Mucosa of descending colon (tissue), 3 donors: ENCODE measurements at regions not wholly inside any gene's neighbourhood (a gene's known extent, or its start where the extent isn't known, plus 50 kb on each side); places are given as distances from the start of the nearest gene placed in this dataset.
"Not testable (repeated sequence)": the region's sequence is repeated elsewhere in the genome, so short reads cannot be mapped to it uniquely, and the experiment has no call there.

Experiments used
- ATAC-seq: fragments of 200-7000 bp; cut with Tn5 transposase; one replicate; pipeline ENCODE4 v1.9.1; 2020; ENCODE audit warnings: mild to moderate bottlenecking, moderate library complexity
- DNase-seq, 3 donors: peaks; one replicate each; pipeline ENCODE4 v3.0.0-alpha.2; 2020
- H3K36me3 ChIP-seq: fragments of 200-600 bp; one replicate; pipeline ENCODE4 v1.8.0; 2021; ENCODE audit warnings: low read depth, mild to moderate bottlenecking
- H3K4me1 ChIP-seq: fragments of 200-600 bp; one replicate; pipeline ENCODE4 v1.8.0; 2021; ENCODE audit warnings: low read depth, mild to moderate bottlenecking
- H3K4me3 ChIP-seq: fragments of 200-600 bp; one replicate; pipeline ENCODE4 v1.8.0; 2021; ENCODE audit warnings: mild to moderate bottlenecking
- H3K9me3 ChIP-seq: fragments of 200-600 bp; one replicate; pipeline ENCODE4 v1.8.0; 2021; ENCODE audit warnings: mild to moderate bottlenecking
- intact Hi-C, 2 donors: fragments of 100-400 bp; cut with DNase I in 1 of 2; cut with micrococcal nuclease in 1 of 2; formaldehyde crosslinking; loops; one replicate each; pipeline versions ENCODE4 v1.11.0 to v1.11.1; 2022; cut with DNase I, micrococcal nuclease
- TF ChIP-seq, protein P1 (sequence below): fragments of 200-600 bp; IDR thresholded peaks from one replicate; pipeline ENCODE4 v1.8.0; 2022; ENCODE audit warnings: antibody characterized with exemption, mild to moderate bottlenecking
- donor health status: DM: no; HTN: no; CAD: no; lungs with moderate emphysema.
- donor health status: DM: no; HTN: no; CAD: no.
- donor health status: DM: no; HTN: yes; CAD: no.

DNA sequence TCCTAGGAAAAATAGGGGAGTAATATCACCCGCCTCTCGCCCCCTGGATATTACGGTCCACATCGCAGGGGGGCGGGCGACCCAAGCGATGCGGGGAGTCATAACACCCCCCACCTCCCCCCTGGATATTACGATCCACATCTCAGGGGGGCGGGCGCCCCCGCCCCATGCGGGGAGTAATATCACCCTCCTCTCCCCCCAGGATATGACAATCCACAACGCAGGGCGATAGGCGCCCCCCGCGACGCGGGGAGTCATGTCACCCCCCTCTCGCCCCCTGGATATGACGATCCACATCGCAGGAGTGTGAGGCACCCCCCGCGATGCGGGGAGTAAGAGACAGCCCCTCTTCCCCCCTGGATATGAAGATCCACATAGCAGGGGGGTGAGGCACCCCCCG is 684.4 kb upstream of the PCDH9 start:
- H3K4me3 ChIP-seq, result no peak overlapping the region
- DNase-seq (no peak), ATAC-seq (no peak)
- no peaks in the 10 kb centered on the region for H3K4me1 ChIP-seq
- H3K9me3 ChIP-seq, result no peaks in the 10 kb centered on the region
- intact Hi-C loops, result no loop called here
- TF ChIP-seq, protein P1, sequence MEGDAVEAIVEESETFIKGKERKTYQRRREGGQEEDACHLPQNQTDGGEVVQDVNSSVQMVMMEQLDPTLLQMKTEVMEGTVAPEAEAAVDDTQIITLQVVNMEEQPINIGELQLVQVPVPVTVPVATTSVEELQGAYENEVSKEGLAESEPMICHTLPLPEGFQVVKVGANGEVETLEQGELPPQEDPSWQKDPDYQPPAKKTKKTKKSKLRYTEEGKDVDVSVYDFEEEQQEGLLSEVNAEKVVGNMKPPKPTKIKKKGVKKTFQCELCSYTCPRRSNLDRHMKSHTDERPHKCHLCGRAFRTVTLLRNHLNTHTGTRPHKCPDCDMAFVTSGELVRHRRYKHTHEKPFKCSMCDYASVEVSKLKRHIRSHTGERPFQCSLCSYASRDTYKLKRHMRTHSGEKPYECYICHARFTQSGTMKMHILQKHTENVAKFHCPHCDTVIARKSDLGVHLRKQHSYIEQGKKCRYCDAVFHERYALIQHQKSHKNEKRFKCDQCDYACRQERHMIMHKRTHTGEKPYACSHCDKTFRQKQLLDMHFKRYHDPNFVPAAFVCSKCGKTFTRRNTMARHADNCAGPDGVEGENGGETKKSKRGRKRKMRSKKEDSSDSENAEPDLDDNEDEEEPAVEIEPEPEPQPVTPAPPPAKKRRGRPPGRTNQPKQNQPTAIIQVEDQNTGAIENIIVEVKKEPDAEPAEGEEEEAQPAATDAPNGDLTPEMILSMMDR, result no peak
- H3K36me3 ChIP-seq, result no peaks in the 10 kb centered on the region

DNA sequence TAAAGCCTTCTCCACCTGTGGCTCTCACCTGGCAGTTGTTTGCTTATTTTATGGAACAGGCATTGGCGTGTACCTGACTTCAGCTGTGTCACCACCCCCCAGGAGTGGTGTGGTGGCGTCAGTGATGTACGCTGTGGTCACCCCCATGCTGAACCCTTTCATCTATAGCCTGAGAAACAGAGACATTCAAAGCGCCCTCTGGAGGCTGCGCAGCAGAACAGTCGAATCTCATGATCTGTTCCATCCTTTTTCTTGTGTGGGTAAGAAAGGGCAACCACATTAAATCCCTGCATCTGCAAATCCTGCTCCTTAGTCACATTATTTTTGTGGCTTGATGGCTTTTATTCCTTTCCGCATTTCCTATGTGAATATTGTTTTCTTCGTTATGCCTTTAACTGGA is 672.8 kb upstream of the PCDH9 start:
- ATAC-seq, H3K4me1 ChIP-seq, DNase-seq, H3K4me3 ChIP-seq, H3K9me3 ChIP-seq, intact Hi-C loops, H3K36me3 ChIP-seq: not testable (repeated sequence)

DNA sequence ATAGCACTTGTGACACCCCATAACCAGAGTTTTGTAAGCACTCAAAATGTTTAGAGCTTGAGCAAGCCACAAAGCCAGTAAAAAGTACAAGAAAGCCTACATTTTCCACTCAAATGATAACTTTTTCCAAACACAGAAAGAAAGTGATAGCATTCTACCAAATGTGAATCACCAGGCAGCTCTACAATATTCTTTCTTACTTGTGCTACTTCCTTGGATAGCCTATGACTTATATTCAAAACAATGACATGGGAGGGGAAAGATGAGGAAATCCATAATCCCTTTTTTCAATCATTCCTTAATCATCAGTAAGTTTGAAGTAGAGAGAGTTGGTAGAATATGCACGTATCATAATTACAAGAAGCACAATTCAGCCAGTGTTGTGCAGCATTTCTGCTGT is 650.8 kb upstream of the PCDH9 start:
- DNase-seq (no peak), ATAC-seq (no peak)
- H3K4me3 ChIP-seq, result no peak overlapping the region
- H3K9me3 ChIP-seq, result peaks cover 4% of the 10 kb centered on the region
- H3K4me1 ChIP-seq, result no peaks in the 10 kb centered on the region
- TF ChIP-seq, protein P1, result no peak
- intact Hi-C loops, result no loop called here
- H3K36me3 ChIP-seq, result no peaks in the 10 kb centered on the region

DNA sequence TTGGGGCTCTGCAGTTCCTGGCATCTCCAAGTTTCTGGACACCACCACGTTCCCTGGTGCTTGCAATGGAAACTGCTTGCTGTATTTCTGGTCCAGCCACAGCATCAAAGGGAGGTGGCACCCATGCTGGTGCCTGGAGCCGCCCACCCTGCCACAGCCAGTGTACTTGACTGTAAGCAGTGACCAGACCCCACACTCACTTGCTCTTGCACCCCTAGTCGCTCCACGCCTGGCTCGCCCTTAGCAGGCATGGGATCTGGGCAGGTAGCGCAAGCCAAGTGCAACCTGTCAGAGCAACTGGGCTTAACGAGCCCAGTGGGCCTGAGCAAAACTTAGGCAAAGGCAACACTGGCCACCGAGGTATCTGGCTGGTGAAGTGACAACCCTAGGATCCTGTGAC is 648.2 kb upstream of the PCDH9 start:
- Histone ChIP-seq H3K9me3 (peaks cover 4% of the 10 kb centered on the region), H3K36me3 (no peaks in the 10 kb centered on the region), H3K4me3 (no peak overlapping the region), H3K4me1 (no peaks in the 10 kb centered on the region)
- ATAC-seq, result no peak
- intact Hi-C loops, result no loop called here
- TF ChIP-seq, protein P1, result no peak
- DNase-seq, result no peak

DNA sequence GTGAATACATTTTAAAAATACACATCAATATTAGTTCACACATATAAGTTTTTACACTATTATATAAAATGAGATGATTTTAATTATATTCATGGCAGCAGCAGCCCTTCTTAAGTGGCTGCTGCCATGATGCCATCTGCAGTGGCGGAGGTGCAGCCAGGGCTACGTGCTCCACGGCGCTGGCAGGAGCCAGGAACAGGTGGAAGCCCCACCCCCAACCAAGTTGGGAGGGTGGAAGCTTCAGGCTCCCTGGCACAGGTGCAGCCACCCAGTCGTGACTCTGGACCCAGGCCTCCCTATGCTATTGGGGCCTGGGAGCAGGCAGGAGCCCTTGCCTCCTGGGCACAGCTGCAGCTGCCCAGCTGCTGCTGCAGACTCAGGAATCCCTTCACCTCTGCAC is 646.9 kb upstream of the PCDH9 start:
- TF ChIP-seq, protein P1, result no peak
- DNase-seq (no peak), ATAC-seq (no peak)
- Histone ChIP-seq H3K4me1 (no peaks in the 10 kb centered on the region), H3K4me3 (no peak overlapping the region), H3K9me3 (peaks cover 4% of the 10 kb centered on the region), H3K36me3 (no peaks in the 10 kb centered on the region)
- intact Hi-C loops, result no loop called here

DNA sequence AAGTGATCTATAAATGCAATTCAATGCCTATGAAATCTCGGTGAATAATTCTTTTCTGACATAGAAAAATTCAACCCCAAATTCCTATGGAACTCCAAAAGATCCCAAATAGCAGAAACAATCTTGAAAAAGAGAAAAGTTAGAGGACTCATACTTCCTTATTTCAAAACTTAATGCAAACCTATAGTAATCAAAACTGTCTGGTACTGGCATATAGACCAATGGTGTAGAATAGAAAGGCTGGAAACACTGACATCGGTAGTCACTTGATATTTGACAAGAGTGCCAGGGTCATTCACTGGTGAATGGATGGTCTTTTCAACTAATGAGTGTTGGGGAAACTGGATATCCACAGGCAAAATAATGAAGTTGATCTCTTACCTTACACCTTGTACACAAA is 637.1 kb upstream of the PCDH9 start:
- peaks cover 3% of the 10 kb centered on the region for H3K9me3 ChIP-seq
- TF ChIP-seq, protein P1, result no peak
- no peak overlapping the region for H3K4me3 ChIP-seq
- DNase-seq (no peak), ATAC-seq (no peak)
- no peaks in the 10 kb centered on the region for H3K36me3 ChIP-seq
- no peaks in the 10 kb centered on the region for H3K4me1 ChIP-seq
- intact Hi-C loops, result no loop called here
